ENCODE measurements at regions not wholly inside any gene's neighbourhood (a gene's known extent, or its start where the extent isn't known, plus 50 kb on each side); places are given as distances from the start of the nearest gene placed in this dataset.

- TF ChIP-seq POLR2A (IDR thresholded peaks at IDR 0.05) (no peak), EP300 (IDR thresholded peaks at IDR 0.05) (no peak), CTCF (IDR thresholded peaks at IDR 0.05) (no peak)
- Histone ChIP-seq H3K27ac (no peak overlapping the region), H3K9me3 (peaks cover 0 to 7% (median 0%) of the 10 kb centered on the region in 3 donors), H3K4me1 (peaks cover 0 to 4% (median 0%) of the 10 kb centered on the region in 3 donors), H3K36me3 (no peaks in the 10 kb centered on the region), H3K4me3 (no peak overlapping the region), H3K27me3 (no peaks in the 10 kb centered on the region)
- ATAC-seq = no peak
- 89 to 91% methylated on average over 5 to 6 of the region's 6 CpGs for WGBS, 2 donors (ENCODE audit: low coverage in 1 of 2)
These were observed 229.2 kb upstream of the SMIM21 start for GRCh38 chr18:75656563-75657247.

DNA sequence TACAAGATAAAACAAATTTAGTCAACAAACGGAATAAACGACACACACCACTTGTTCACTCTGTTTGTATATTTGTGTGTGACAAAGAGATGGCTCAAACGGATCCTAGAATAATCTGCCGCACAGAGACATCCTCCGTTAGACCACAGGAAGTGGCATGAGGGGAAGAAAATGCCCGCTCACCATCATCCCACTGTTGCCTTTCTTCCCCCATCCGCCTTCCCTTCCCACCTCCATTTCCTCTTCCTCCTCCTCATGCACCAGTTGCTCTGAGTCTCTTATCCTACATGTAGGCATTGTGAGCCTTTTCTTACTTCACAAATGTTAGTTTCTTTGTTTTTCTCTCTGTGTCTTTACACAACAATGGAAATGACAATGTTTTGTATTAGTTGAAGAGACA, 228.5 kb upstream of the SMIM21 start:
- no peak for ATAC-seq
- no peak overlapping the region for H3K27ac ChIP-seq
- H3K27me3 ChIP-seq = no peaks in the 10 kb centered on the region
- WGBS, 2 donors (ENCODE audit: low coverage in 1 of 2) = 68 to 84% methylated on average over 7 of the region's 7 CpGs
- peaks cover 0 to 6% (median 0%) of the 10 kb centered on the region in 3 donors for H3K9me3 ChIP-seq
- TF ChIP-seq POLR2AphosphoS5 (IDR thresholded peaks at IDR 0.05) (no peak), CTCF (IDR thresholded peaks at IDR 0.05) (no peak), POLR2A (IDR thresholded peaks at IDR 0.05) (no peak), EP300 (IDR thresholded peaks at IDR 0.05) (no peak)
- peaks cover 0 to 4% (median 0%) of the 10 kb centered on the region in 3 donors for H3K4me1 ChIP-seq
- no peak overlapping the region for H3K4me3 ChIP-seq
- H3K36me3 ChIP-seq = no peaks in the 10 kb centered on the region

DNA sequence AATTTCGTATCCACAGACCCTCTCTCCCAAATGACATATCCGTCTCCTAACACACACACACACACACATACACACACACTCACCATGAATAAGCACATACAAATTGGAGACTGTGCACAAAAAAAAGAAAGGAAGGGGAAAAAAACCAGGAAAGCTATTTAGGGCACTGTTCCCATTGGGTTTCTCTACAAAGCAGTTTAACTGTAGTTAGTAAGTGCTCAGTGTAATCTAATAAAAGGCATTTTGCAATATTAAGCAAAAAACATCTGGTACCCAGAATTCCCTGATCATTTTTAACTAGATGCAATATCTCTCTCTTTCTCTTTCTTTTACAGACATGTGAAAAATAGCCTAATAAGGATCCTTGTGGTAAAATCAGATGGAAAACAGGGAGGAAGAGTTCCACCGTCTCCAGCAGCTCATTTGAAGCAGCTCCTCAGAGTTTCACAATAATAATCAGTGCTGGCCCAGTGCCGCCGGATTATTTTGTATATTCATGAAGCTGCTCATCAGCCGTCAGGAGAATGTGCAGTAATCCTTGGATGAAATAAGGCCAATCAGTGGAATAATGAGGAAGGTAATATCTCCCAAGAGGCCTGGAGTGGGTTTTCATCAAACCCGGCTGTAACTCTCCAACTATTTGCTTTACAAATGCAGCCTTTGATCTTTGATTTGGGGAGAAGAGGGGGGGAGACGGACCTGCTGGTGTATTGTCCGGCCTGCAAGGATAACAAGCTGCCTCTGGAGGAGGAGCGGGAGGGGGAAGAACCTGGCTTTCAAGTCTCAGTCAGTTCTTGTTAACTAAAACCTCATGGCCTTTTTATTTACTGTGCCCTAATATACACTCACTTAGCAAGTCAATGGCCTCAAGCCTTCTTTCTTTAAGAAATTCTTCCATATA, 227.6 kb upstream of the SMIM21 start:
- Histone ChIP-seq H3K4me3 (no peak overlapping the region), H3K36me3 (no peaks in the 10 kb centered on the region), H3K9me3 (no peaks in the 10 kb centered on the region), H3K27ac (no peak overlapping the region), H3K4me1 (peaks cover 0 to 4% (median 0%) of the 10 kb centered on the region in 3 donors), H3K27me3 (no peaks in the 10 kb centered on the region)
- ATAC-seq = no peak
- WGBS, 2 donors (ENCODE audit: low coverage in 1 of 2) = 57 to 65% methylated on average over 7 to 10 of the region's 10 CpGs
- TF ChIP-seq POLR2AphosphoS5 (IDR thresholded peaks at IDR 0.05) (no peak), CTCF (IDR thresholded peaks at IDR 0.05) (no peak), EP300 (IDR thresholded peaks at IDR 0.05) (no peak), POLR2A (IDR thresholded peaks at IDR 0.05) (no peak)

DNA sequence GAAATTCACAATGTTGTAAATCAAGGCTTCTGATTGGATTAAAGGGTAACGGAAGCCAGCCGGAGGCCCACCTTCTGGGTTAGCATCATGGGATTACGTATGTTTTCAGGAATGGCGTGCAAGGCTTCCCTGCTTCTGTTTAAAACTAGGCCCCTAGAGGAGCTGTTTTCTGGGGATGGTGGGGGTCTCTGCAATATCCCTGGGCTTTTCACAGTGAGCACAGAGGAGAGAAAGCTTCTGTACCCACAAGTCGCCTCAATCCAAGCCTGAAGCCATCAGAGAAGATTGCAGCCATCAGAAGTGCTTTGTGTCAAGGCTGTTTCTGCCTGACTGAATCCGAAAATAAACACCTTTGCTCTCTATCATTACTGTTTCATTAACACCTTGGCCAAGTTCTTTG, 226.9 kb upstream of the SMIM21 start:
- WGBS, 2 donors (ENCODE audit: low coverage in 1 of 2) = 88 to 93% methylated on average over 3 to 5 of the region's 6 CpGs
- no peak overlapping the region for H3K4me3 ChIP-seq
- TF ChIP-seq POLR2AphosphoS5 (IDR thresholded peaks at IDR 0.05) (no peak), CTCF (IDR thresholded peaks at IDR 0.05) (no peak)
- H3K9me3 ChIP-seq = no peaks in the 10 kb centered on the region
- H3K27ac ChIP-seq = no peak overlapping the region
- H3K27me3 ChIP-seq = no peaks in the 10 kb centered on the region
- peaks cover 0 to 4% (median 0%) of the 10 kb centered on the region in 3 donors for H3K4me1 ChIP-seq
- H3K36me3 ChIP-seq = no peaks in the 10 kb centered on the region
- no peak for ATAC-seq
